ENCODE measurements at regions not wholly inside any gene's neighbourhood (a gene's known extent, or its start where the extent isn't known, plus 50 kb on each side); places are given as distances from the start of the nearest gene placed in this dataset.

GRCh38 chr2:238654479-238655197, 193.2 kb upstream of the TWIST2 start:
- DNase-seq (ENCODE audit: low read depth), result no peak

- DNase-seq (ENCODE audit: low read depth), result no peak
Measured at GRCh38 chr2:238655198-238655860, 192.6 kb upstream of the TWIST2 start.

GRCh38 chr2:238655974-238656722, 191.7 kb upstream of the TWIST2 start:
- DNase-seq (ENCODE audit: low read depth), result no peak

- no peak for DNase-seq (ENCODE audit: low read depth)
Measured at GRCh38 chr2:238657132-238658053, 190.5 kb upstream of the TWIST2 start.

GRCh38 chr2:238658054-238658407, 189.9 kb upstream of the TWIST2 start:
- DNase-seq (ENCODE audit: low read depth), result no peak

- DNase-seq (ENCODE audit: low read depth), result no peak
Measured at GRCh38 chr2:238658820-238659219, 189.1 kb upstream of the TWIST2 start.

- no peak for DNase-seq (ENCODE audit: low read depth)
Measured at GRCh38 chr2:238659231-238659630, 188.7 kb upstream of the TWIST2 start.

GRCh38 chr2:238663586-238663985, 184.3 kb upstream of the TWIST2 start:
- DNase-seq (ENCODE audit: low read depth), result no peak

- no peak for DNase-seq (ENCODE audit: low read depth)
Measured at GRCh38 chr2:238665919-238666318, 182.0 kb upstream of the TWIST2 start.

GRCh38 chr2:238666543-238666942, 181.3 kb upstream of the TWIST2 start:
- no peak for DNase-seq (ENCODE audit: low read depth)

- peak; percentile 48 for DNase-seq (ENCODE audit: low read depth)
Measured at GRCh38 chr2:238667008-238667407, 180.9 kb upstream of the TWIST2 start.

GRCh38 chr2:238667639-238668038, 180.2 kb upstream of the TWIST2 start:
- no peak for DNase-seq (ENCODE audit: low read depth)

- no peak for DNase-seq (ENCODE audit: low read depth)
Measured at GRCh38 chr2:238668426-238668825, 179.5 kb upstream of the TWIST2 start.

- DNase-seq (ENCODE audit: low read depth), result no peak
Measured at GRCh38 chr2:238669046-238669445, 178.8 kb upstream of the TWIST2 start.

- DNase-seq (ENCODE audit: low read depth), result no peak
Measured at GRCh38 chr2:238669581-238670080, 178.3 kb upstream of the TWIST2 start.

- peak; percentile 30 for DNase-seq (ENCODE audit: low read depth)
Measured at GRCh38 chr2:238670111-238670585, 177.7 kb upstream of the TWIST2 start.

GRCh38 chr2:238682536-238682935, 165.3 kb upstream of the TWIST2 start:
- DNase-seq (ENCODE audit: low read depth), result no peak

- peak; percentile 98 for DNase-seq (ENCODE audit: low read depth)
Measured at GRCh38 chr2:238684362-238685326, 163.2 kb upstream of the TWIST2 start.

GRCh38 chr2:238685327-238685709, 162.6 kb upstream of the TWIST2 start:
- DNase-seq (ENCODE audit: low read depth), result no peak

GRCh38 chr2:238685713-238686112, 162.2 kb upstream of the TWIST2 start:
- no peak for DNase-seq (ENCODE audit: low read depth)

- no peak for DNase-seq (ENCODE audit: low read depth)
Measured at GRCh38 chr2:238686223-238686622, 161.7 kb upstream of the TWIST2 start.
